Osteocyte (in vitro differentiated cells): ENCODE measurements at regions not wholly inside any gene's neighbourhood (a gene's known extent, or its start where the extent isn't known, plus 50 kb on each side); places are given as distances from the start of the nearest gene placed in this dataset.

ENCODE experiments used
- DNase-seq: peaks from one replicate; pipeline ENCODE4 v3.0.0; 2021; ENCODE audit warnings: mixed read lengths; ENCODE audit not compliant: unreplicated experiment; ENCODE audit errors: extremely low spot score
- H3K27ac Mint-ChIP-seq: one replicate; pipeline ENCODE4 v1.8.0; 2021; ENCODE audit warnings: mild to moderate bottlenecking, mixed read lengths; ENCODE audit not compliant: unreplicated experiment
- H3K27me3 Mint-ChIP-seq: one replicate; pipeline ENCODE4 v1.8.0; 2021; ENCODE audit warnings: mixed read lengths; ENCODE audit not compliant: unreplicated experiment
- H3K36me3 Mint-ChIP-seq: one replicate; pipeline ENCODE4 v1.8.0; 2021; ENCODE audit warnings: mixed read lengths; ENCODE audit not compliant: unreplicated experiment
- H3K4me1 Mint-ChIP-seq: one replicate; pipeline ENCODE4 v1.8.0; 2021; ENCODE audit warnings: mixed read lengths; ENCODE audit not compliant: unreplicated experiment
- H3K4me3 Mint-ChIP-seq: one replicate; pipeline ENCODE4 v1.8.0; 2021; ENCODE audit warnings: mild to moderate bottlenecking, moderate library complexity, mixed read lengths; ENCODE audit not compliant: unreplicated experiment
- H3K9me3 Mint-ChIP-seq: one replicate; pipeline ENCODE4 v1.8.0; 2021; ENCODE audit warnings: mixed read lengths; ENCODE audit not compliant: unreplicated experiment
- TF ChIP-seq, protein P1 (sequence below): fragments of 200-600 bp; sonication (generic); IDR thresholded peaks from 2 replicates; pipeline ENCODE4 v1.5.0; 2021; ENCODE audit warnings: antibody characterized with exemption, mild to moderate bottlenecking, moderate library complexity

DNA sequence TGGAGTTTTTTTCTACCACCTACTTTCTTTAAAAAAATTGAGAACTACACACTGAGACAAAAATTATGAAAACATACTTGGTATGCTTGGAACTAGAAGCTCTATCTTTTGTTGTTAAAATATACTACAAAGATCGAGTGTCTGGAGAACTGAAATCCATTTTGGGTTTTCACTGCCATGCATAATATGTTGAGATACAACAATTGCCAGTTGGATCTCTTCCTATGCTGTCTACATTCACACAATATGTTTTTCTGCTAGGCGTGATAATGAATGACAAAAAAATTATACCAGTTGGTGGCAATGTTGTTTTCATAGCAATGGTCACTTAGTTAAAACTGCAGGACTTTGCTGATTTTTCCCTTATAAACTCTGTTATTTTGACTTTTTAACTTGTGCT, 605.4 kb upstream of the LCORL start:
- Mint-ChIP-seq H3K4me3 (no peak overlapping the region), H3K4me1 (no peaks in the 10 kb centered on the region), H3K9me3 (peaks cover 15% of the 10 kb centered on the region), H3K27me3 (no peaks in the 10 kb centered on the region), H3K36me3 (no peaks in the 10 kb centered on the region), H3K27ac (no peak overlapping the region)
- TF ChIP-seq, protein P1, sequence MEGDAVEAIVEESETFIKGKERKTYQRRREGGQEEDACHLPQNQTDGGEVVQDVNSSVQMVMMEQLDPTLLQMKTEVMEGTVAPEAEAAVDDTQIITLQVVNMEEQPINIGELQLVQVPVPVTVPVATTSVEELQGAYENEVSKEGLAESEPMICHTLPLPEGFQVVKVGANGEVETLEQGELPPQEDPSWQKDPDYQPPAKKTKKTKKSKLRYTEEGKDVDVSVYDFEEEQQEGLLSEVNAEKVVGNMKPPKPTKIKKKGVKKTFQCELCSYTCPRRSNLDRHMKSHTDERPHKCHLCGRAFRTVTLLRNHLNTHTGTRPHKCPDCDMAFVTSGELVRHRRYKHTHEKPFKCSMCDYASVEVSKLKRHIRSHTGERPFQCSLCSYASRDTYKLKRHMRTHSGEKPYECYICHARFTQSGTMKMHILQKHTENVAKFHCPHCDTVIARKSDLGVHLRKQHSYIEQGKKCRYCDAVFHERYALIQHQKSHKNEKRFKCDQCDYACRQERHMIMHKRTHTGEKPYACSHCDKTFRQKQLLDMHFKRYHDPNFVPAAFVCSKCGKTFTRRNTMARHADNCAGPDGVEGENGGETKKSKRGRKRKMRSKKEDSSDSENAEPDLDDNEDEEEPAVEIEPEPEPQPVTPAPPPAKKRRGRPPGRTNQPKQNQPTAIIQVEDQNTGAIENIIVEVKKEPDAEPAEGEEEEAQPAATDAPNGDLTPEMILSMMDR: no peak
- no peak for DNase-seq

DNA sequence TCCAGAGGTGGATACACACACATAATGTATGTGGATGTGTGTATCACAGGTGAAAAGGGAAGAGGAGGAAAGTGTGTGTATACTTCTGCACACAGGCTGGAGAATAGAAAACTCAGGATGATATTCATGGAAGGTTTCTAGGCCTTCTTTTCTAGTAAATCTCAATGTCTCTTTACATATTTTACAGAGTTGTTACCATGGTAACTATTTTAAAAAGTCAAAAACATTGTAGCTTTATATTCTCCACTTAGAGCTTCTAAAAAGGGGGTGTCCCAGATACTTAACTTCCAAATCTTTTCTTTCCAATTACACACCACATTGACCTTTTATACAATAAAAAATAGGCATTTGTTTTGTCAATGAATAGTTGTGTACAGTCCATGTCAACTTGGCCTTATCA, 604.8 kb upstream of the LCORL start:
- no peaks in the 10 kb centered on the region for H3K27me3 Mint-ChIP-seq
- no peak overlapping the region for H3K4me3 Mint-ChIP-seq
- H3K4me1 Mint-ChIP-seq: no peaks in the 10 kb centered on the region
- TF ChIP-seq, protein P1: no peak
- DNase-seq: no peak
- no peak overlapping the region for H3K27ac Mint-ChIP-seq
- H3K9me3 Mint-ChIP-seq: peaks cover 12% of the 10 kb centered on the region
- H3K36me3 Mint-ChIP-seq: no peaks in the 10 kb centered on the region

DNA sequence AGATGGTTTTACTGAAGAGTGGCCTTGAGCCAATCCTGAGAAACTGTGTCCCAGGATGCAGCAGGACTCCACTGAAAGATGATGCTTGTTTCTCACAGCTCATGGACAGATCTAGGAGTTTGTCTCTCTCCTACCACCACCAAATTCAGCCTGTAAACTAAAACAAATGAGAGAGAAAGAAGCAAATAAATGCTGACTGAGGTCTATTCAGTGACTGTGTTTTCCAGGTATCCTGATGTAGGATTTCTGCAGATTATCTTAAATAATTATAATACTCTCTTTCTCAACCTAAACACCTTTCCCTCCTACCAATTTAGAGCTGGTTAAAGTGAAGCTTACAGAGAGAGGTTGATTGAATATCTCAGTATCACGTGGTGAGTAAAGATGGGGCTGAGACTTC, 599.6 kb upstream of the LCORL start:
- DNase-seq: no peak
- Mint-ChIP-seq H3K4me3 (no peak overlapping the region), H3K27ac (no peak overlapping the region), H3K27me3 (no peaks in the 10 kb centered on the region), H3K9me3 (peaks cover 9% of the 10 kb centered on the region), H3K36me3 (no peaks in the 10 kb centered on the region), H3K4me1 (no peaks in the 10 kb centered on the region)
- TF ChIP-seq, protein P1: no peak

DNA sequence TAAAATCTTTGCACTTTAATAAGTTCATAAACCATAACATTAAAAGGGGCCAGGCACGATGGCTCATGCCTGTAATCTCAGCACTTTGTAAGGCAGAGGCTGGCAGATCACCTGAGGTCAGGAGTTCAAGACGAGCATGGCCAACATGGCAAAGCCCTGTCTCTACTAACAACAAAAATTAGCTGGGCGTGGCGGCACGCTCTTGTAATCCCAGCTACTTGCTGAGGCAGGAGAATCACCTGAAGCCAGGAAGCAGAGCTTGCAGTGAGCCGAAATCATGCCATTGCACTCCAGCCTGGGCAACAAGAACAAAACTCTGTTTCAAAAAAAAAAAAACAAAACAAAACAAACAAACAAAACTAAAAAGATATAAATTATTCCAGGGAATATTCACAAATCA, 595.2 kb upstream of the LCORL start:
- Mint-ChIP-seq H3K4me1 (no peaks in the 10 kb centered on the region), H3K27ac (no peak overlapping the region), H3K4me3 (no peak overlapping the region), H3K9me3 (no peaks in the 10 kb centered on the region), H3K27me3 (no peaks in the 10 kb centered on the region), H3K36me3 (no peaks in the 10 kb centered on the region)
- TF ChIP-seq, protein P1: no peak
- DNase-seq: no peak

DNA sequence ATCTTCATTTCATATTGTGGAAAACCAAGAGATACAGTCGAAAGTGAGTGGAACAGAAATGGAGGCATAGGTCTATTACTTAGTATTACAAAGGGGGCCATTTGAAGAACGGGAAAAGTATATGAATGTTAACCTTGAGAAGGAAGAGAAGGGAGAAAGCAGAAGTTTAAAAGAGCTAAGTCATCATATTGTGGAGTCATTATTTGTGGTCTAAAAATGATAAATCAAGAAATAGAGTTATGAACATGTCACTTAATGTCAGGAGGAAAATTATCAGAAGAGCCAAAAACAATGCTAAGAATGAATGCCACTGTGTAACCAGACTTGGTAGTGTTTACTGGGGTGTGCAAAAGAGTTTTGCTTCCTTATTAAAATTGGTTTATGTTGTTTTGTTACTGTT, 589.5 kb upstream of the LCORL start:
- Mint-ChIP-seq H3K4me1 (no peaks in the 10 kb centered on the region), H3K9me3 (peaks cover 7% of the 10 kb centered on the region), H3K27me3 (no peaks in the 10 kb centered on the region), H3K36me3 (no peaks in the 10 kb centered on the region), H3K4me3 (no peak overlapping the region), H3K27ac (no peak overlapping the region)
- DNase-seq: no peak
- TF ChIP-seq, protein P1: no peak
